Liver (tissue), 8 donors: ENCODE measurements at regions not wholly inside any gene's neighbourhood (a gene's known extent, or its start where the extent isn't known, plus 50 kb on each side); places are given as distances from the start of the nearest gene placed in this dataset.
"Not testable (repeated sequence)": the region's sequence is repeated elsewhere in the genome, so short reads cannot be mapped to it uniquely, and the experiment has no call there.

Experiments
- DNase-seq: peaks from one replicate; pipeline ENCODE4 v3.0.0-alpha.2; 2017; ENCODE audit warnings: low spot score
- H3K27ac ChIP-seq, 2 donors: one replicate each; pipeline ENCODE4 v1.7.0; 2013; ENCODE audit warnings: inconsistent platforms in 2 of 2, low read length in 2 of 2, control low read depth in 1 of 2, low read depth in 1 of 2, mild to moderate bottlenecking in 1 of 2
- H3K27me3 ChIP-seq, 4 donors: one replicate each; pipeline versions ENCODE4 v1.6.1 to v1.7.0; 2013; ENCODE audit warnings: low read length in 3 of 4, inconsistent platforms in 1 of 4, mild to moderate bottlenecking in 1 of 4, moderate library complexity in 1 of 4; ENCODE audit not compliant: control insufficient read depth in 4 of 4, insufficient read depth in 4 of 4
- H3K36me3 ChIP-seq, 4 donors: one replicate each; pipeline versions ENCODE4 v1.6.1 to v1.7.0; 2013; ENCODE audit warnings: low read length in 3 of 4, mild to moderate bottlenecking in 3 of 4, low read depth in 1 of 4, moderate library complexity in 1 of 4; ENCODE audit not compliant: control insufficient read depth in 4 of 4, insufficient read depth in 3 of 4
- H3K4me1 ChIP-seq, 4 donors: one replicate each; pipeline versions ENCODE4 v1.6.1 to v1.7.0; 2013; ENCODE audit warnings: low read length in 3 of 4, mild to moderate bottlenecking in 3 of 4, moderate library complexity in 1 of 4; ENCODE audit not compliant: control insufficient read depth in 4 of 4, insufficient read depth in 4 of 4
- H3K4me3 ChIP-seq, 3 donors: one replicate each; pipeline versions ENCODE4 v1.6.1 to v1.7.0; 2013; ENCODE audit warnings: low read length in 3 of 3, control low read depth in 1 of 3, low read depth in 1 of 3, mild to moderate bottlenecking in 1 of 3
- H3K9ac ChIP-seq, 2 donors: one replicate each; pipeline ENCODE4 v1.7.0; 2013; ENCODE audit warnings: low read length in 2 of 2, mild to moderate bottlenecking in 2 of 2, moderate library complexity in 2 of 2, control low read depth in 1 of 2, low read depth in 1 of 2
- H3K9me3 ChIP-seq, 4 donors: one replicate each; pipeline versions ENCODE4 v1.6.1 to v1.7.0; 2013; ENCODE audit warnings: low read length in 3 of 4; ENCODE audit not compliant: control insufficient read depth in 4 of 4
- EGR1 ChIP-seq, 2 donors: IDR thresholded peaks; 2 replicates each; pipeline ENCODE4 v1.6.1; 2016 to 2018; ENCODE audit warnings: antibody characterized with exemption in 2 of 2, low read depth in 2 of 2
- HNF4A ChIP-seq, 2 donors: conservative IDR thresholded peaks; 2 replicates each; pipeline ENCODE4 v1.6.1; 2016; ENCODE audit warnings: antibody characterized with exemption in 2 of 2, mild to moderate bottlenecking in 2 of 2
- HNF4G ChIP-seq: IDR thresholded peaks from 2 replicates; pipeline ENCODE4 v1.6.1; 2016; ENCODE audit warnings: antibody characterized with exemption
- NR2F2 ChIP-seq: IDR thresholded peaks from 2 replicates; pipeline ENCODE4 v1.6.1; 2016; ENCODE audit warnings: antibody characterized with exemption
- RAD21 ChIP-seq, 2 donors: IDR thresholded peaks; 2 replicates each; pipeline ENCODE4 v1.6.1; 2016; ENCODE audit warnings: antibody characterized with exemption in 2 of 2, mild to moderate bottlenecking in 2 of 2
- RXRA ChIP-seq, 2 donors: IDR thresholded peaks; 2 replicates each; pipeline ENCODE4 v1.6.1; 2017 to 2018; ENCODE audit warnings: antibody characterized with exemption in 2 of 2, mild to moderate bottlenecking in 1 of 2
- SP1 ChIP-seq: IDR thresholded peaks from 2 replicates; pipeline ENCODE4 v1.6.1; 2018; ENCODE audit warnings: antibody characterized with exemption, mild to moderate bottlenecking
- TAF1 ChIP-seq: conservative IDR thresholded peaks from 2 replicates; pipeline ENCODE4 v1.6.1; 2016; ENCODE audit warnings: antibody characterized with exemption, mild to moderate bottlenecking
- WGBS: extraction: QIAGEN DNeasy Blood & Tissue Kit; methylation state at CpG from one replicate; pipeline ENCODE4 v1.1.7; 2013; 5-methylcytosine and 5-hydroxymethylcytosine counted together
- TF ChIP-seq, protein P1 (sequence below): IDR thresholded peaks from 2 replicates; pipeline ENCODE4 v1.6.1; 2016; ENCODE audit warnings: antibody characterized with exemption
- TF ChIP-seq, protein P2 (sequence below): IDR thresholded peaks from 2 replicates; pipeline ENCODE4 v1.6.1; 2016; ENCODE audit warnings: antibody characterized with exemption
- TF ChIP-seq, protein P3 (sequence below): fragments of 150-350 bp; IDR thresholded peaks from 2 replicates; pipeline ENCODE4 v1.5.1; 2017; ENCODE audit warnings: improper control_type of control experiment, low read depth, low read length; ENCODE audit not compliant: missing input control
- donor health status: healthy.
- donor health status: healthy.
- donor health status: healthy.
- donor health status: healthy.
- donor health status: healthy.

- no peaks in the 10 kb centered on the region for H3K9me3 ChIP-seq
- no peaks in the 10 kb centered on the region for H3K36me3 ChIP-seq
- H3K9ac ChIP-seq, result no peak overlapping the region
- DNase-seq, result no peak
- no peak overlapping the region for H3K27ac ChIP-seq
- TF ChIP-seq RXRA (IDR thresholded peaks at IDR 0.05), result no peak
- TF ChIP-seq, protein P1, sequence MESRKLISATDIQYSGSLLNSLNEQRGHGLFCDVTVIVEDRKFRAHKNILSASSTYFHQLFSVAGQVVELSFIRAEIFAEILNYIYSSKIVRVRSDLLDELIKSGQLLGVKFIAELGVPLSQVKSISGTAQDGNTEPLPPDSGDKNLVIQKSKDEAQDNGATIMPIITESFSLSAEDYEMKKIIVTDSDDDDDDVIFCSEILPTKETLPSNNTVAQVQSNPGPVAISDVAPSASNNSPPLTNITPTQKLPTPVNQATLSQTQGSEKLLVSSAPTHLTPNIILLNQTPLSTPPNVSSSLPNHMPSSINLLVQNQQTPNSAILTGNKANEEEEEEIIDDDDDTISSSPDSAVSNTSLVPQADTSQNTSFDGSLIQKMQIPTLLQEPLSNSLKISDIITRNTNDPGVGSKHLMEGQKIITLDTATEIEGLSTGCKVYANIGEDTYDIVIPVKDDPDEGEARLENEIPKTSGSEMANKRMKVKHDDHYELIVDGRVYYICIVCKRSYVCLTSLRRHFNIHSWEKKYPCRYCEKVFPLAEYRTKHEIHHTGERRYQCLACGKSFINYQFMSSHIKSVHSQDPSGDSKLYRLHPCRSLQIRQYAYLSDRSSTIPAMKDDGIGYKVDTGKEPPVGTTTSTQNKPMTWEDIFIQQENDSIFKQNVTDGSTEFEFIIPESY, result no peak
- TF ChIP-seq, protein P2, sequence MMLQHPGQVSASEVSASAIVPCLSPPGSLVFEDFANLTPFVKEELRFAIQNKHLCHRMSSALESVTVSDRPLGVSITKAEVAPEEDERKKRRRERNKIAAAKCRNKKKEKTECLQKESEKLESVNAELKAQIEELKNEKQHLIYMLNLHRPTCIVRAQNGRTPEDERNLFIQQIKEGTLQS, result no peak
- no peak for TF ChIP-seq NR2F2
- TF ChIP-seq HNF4G, result no peak
- no peak for TF ChIP-seq EGR1 (IDR thresholded peaks at IDR 0.05; ENCODE audit: low read depth in 2 of 2)
- TF ChIP-seq SP1, result no peak
- TF ChIP-seq HNF4A (conservative IDR thresholded peaks at IDR 0.05), result no peak
- TF ChIP-seq, protein P3, sequence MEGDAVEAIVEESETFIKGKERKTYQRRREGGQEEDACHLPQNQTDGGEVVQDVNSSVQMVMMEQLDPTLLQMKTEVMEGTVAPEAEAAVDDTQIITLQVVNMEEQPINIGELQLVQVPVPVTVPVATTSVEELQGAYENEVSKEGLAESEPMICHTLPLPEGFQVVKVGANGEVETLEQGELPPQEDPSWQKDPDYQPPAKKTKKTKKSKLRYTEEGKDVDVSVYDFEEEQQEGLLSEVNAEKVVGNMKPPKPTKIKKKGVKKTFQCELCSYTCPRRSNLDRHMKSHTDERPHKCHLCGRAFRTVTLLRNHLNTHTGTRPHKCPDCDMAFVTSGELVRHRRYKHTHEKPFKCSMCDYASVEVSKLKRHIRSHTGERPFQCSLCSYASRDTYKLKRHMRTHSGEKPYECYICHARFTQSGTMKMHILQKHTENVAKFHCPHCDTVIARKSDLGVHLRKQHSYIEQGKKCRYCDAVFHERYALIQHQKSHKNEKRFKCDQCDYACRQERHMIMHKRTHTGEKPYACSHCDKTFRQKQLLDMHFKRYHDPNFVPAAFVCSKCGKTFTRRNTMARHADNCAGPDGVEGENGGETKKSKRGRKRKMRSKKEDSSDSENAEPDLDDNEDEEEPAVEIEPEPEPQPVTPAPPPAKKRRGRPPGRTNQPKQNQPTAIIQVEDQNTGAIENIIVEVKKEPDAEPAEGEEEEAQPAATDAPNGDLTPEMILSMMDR, result no peak
- WGBS, result 83% methylated on average over 5 of the region's 5 CpGs
- H3K4me1 ChIP-seq, result no peaks in the 10 kb centered on the region
- no peaks in the 10 kb centered on the region for H3K27me3 ChIP-seq
- no peak overlapping the region for H3K4me3 ChIP-seq
Measured at GRCh38 chr21:20045197-20045596, 953.0 kb upstream of the NCAM2 start.

DNA sequence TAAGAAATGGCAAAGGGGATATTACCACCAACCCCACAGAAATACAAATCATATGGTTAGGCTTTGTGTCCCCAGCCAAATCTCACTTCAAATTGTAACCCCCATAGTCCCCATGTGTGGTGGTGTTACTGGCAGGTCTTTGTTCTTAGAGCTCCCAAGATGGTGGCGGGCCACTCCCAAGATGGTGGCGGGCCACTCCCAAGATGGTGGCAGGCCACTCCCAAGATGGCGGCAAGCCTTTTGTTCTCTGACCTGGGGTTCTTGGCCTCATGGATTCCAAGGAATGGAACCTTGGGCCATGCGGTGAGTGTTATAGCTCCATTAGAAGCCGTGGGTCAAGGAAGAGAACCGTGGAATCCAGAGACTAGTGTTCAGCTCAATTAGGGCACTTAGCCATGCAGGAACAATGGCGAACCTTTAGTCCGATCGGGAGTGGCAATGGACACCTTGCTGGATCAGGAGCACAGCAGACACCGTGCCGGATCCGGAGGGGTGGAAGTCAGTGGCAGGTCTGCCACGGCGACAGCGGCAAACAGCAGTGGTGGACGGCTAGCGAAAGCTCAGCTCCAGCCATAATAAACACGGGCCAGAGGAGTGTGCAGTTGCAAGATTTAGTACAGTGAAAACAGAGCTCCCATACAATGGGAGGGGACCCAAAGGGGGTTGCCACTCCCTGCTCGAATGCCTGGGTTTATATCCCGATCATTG, 949.9 kb upstream of the NCAM2 start:
- H3K36me3 ChIP-seq, H3K4me3 ChIP-seq, H3K4me1 ChIP-seq, H3K9me3 ChIP-seq, H3K27me3 ChIP-seq, H3K9ac ChIP-seq, DNase-seq, H3K27ac ChIP-seq: not testable (repeated sequence)
- WGBS, result 90% methylated on average over 20 of the region's 20 CpGs

- no peak for TF ChIP-seq RAD21 (IDR thresholded peaks at IDR 0.05)
- no peak for TF ChIP-seq SP1
- TF ChIP-seq TAF1, result no peak
- no peak for TF ChIP-seq EGR1 (IDR thresholded peaks at IDR 0.05; ENCODE audit: low read depth in 2 of 2)
- no peak for DNase-seq
- H3K27ac ChIP-seq, result no peak overlapping the region
- H3K36me3 ChIP-seq, result no peaks in the 10 kb centered on the region
- no peaks in the 10 kb centered on the region for H3K4me1 ChIP-seq
- no peaks in the 10 kb centered on the region for H3K9me3 ChIP-seq
- H3K27me3 ChIP-seq, result no peaks in the 10 kb centered on the region
- H3K9ac ChIP-seq, result no peak overlapping the region
- H3K4me3 ChIP-seq, result no peak overlapping the region
Measured at GRCh38 chr21:20083336-20083735, 914.9 kb upstream of the NCAM2 start.
